Astrocyte (in vitro differentiated cells and primary cell): ENCODE measurements at regions not wholly inside any gene's neighbourhood (a gene's known extent, or its start where the extent isn't known, plus 50 kb on each side); places are given as distances from the start of the nearest gene placed in this dataset.

Experiments used
- DNase-seq: peaks from one replicate; pipeline ENCODE4 v3.0.0-alpha.2; 2010; ENCODE audit warnings: low read depth
- FAIRE-seq: peaks from 2 replicates; lab custom pipeline; 2011; peaks lifted over from hg19 to GRCh38; lab: Jason Lieb, UNC
- H2AFZ ChIP-seq: 2 replicates; pipeline ENCODE4 v1.6.0; 2012; ENCODE audit warnings: low read depth, low read length, inconsistent platforms
- H3K27ac ChIP-seq: 2 replicates; pipeline ENCODE4 v1.5.1; 2011; ENCODE audit warnings: low read depth, low read length, inconsistent platforms
- H3K27me3 ChIP-seq: 2 replicates; pipeline ENCODE4 v1.6.0; 2011; ENCODE audit warnings: low read length, inconsistent platforms; ENCODE audit not compliant: insufficient read depth
- H3K36me3 ChIP-seq: 2 replicates; pipeline ENCODE4 v1.5.1; 2011; ENCODE audit warnings: low read length, inconsistent platforms; ENCODE audit not compliant: insufficient read depth
- H3K4me1 ChIP-seq: 2 replicates; pipeline ENCODE4 v1.5.1; 2011; ENCODE audit warnings: low read length, inconsistent platforms; ENCODE audit not compliant: insufficient read depth
- H3K4me2 ChIP-seq: 2 replicates; pipeline ENCODE4 v1.6.0; 2012; ENCODE audit warnings: low read length, inconsistent platforms
- H3K4me3 ChIP-seq: 2 replicates; pipeline ENCODE4 v1.5.1; 2011; ENCODE audit warnings: low read depth, mild to moderate bottlenecking, low read length, inconsistent platforms; ENCODE audit not compliant: insufficient read depth
- H3K79me2 ChIP-seq: 2 replicates; pipeline ENCODE4 v1.6.0; 2012; ENCODE audit warnings: mild to moderate bottlenecking, low read length, inconsistent platforms; ENCODE audit not compliant: insufficient read depth
- H3K9ac ChIP-seq: 2 replicates; pipeline ENCODE4 v1.6.0; 2012; ENCODE audit warnings: mild to moderate bottlenecking, low read length, inconsistent platforms
- H3K9me3 ChIP-seq: 2 replicates; pipeline ENCODE4 v1.5.1; 2012; ENCODE audit warnings: low read depth, mild to moderate bottlenecking, low read length, inconsistent platforms; ENCODE audit not compliant: insufficient read depth
- H4K20me1 ChIP-seq: 2 replicates; pipeline ENCODE4 v1.6.0; 2012; ENCODE audit warnings: low read length, inconsistent platforms; ENCODE audit not compliant: insufficient read depth
- H3K27ac Mint-ChIP-seq: one replicate; pipeline ENCODE4 v1.8.0; 2021; ENCODE audit warnings: mild to moderate bottlenecking, mixed read lengths; ENCODE audit not compliant: unreplicated experiment
- H3K27me3 Mint-ChIP-seq: one replicate; pipeline ENCODE4 v1.8.0; 2021; ENCODE audit warnings: low read depth, mixed read lengths; ENCODE audit not compliant: unreplicated experiment
- H3K36me3 Mint-ChIP-seq: one replicate; pipeline ENCODE4 v1.8.0; 2021; ENCODE audit warnings: low read depth, mixed read lengths; ENCODE audit not compliant: unreplicated experiment
- H3K4me1 Mint-ChIP-seq: one replicate; pipeline ENCODE4 v1.8.0; 2021; ENCODE audit warnings: low read depth, mixed read lengths; ENCODE audit not compliant: unreplicated experiment
- H3K4me3 Mint-ChIP-seq: one replicate; pipeline ENCODE4 v1.8.0; 2021; ENCODE audit warnings: mild to moderate bottlenecking, moderate library complexity, mixed read lengths; ENCODE audit not compliant: unreplicated experiment
- H3K9me3 Mint-ChIP-seq: one replicate; pipeline ENCODE4 v1.8.0; 2021; ENCODE audit warnings: mild to moderate bottlenecking, mixed read lengths; ENCODE audit not compliant: unreplicated experiment
- EZH2 ChIP-seq: IDR thresholded peaks from 2 replicates; pipeline ENCODE4 v1.6.1; 2012; ENCODE audit warnings: mild to moderate bottlenecking, low read length, inconsistent platforms; ENCODE audit not compliant: insufficient read depth
- TF ChIP-seq, protein P1 (sequence below): IDR thresholded peaks from 2 replicates; pipeline ENCODE4 v1.5.1; 2011; ENCODE audit warnings: low read depth, mild to moderate bottlenecking, inconsistent platforms, low read length, moderate library complexity; ENCODE audit not compliant: insufficient read depth

DNA sequence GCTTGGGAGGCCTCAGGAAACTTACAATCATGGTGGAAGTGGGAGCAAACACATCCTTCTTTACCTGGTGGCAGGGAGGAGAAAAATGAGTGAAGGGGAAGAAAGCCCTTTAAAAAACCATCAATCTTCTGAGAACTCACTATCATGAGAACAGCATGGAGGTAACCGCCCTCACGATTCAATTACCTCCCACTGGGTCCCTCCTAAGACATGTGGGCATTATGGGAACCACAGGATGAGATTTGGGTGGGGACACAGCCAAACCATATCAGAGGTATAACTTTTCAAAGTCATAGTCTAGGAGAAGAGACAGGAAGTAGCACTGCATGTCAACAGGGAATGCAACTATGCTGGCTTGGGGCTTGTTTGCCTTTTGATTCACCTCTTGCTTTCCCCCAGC, 59.9 kb upstream of the DTNBP1 start:
- DNase-seq (no peak), FAIRE-seq (no peak)
- Mint-ChIP-seq H3K4me3 (no peak overlapping the region), H3K4me1 (no peaks in the 10 kb centered on the region), H3K9me3 (no peaks in the 10 kb centered on the region), H3K27me3 (no peaks in the 10 kb centered on the region), H3K36me3 (no peaks in the 10 kb centered on the region), H3K27ac (no peak overlapping the region)
- TF ChIP-seq EZH2: no peak
- TF ChIP-seq, protein P1, sequence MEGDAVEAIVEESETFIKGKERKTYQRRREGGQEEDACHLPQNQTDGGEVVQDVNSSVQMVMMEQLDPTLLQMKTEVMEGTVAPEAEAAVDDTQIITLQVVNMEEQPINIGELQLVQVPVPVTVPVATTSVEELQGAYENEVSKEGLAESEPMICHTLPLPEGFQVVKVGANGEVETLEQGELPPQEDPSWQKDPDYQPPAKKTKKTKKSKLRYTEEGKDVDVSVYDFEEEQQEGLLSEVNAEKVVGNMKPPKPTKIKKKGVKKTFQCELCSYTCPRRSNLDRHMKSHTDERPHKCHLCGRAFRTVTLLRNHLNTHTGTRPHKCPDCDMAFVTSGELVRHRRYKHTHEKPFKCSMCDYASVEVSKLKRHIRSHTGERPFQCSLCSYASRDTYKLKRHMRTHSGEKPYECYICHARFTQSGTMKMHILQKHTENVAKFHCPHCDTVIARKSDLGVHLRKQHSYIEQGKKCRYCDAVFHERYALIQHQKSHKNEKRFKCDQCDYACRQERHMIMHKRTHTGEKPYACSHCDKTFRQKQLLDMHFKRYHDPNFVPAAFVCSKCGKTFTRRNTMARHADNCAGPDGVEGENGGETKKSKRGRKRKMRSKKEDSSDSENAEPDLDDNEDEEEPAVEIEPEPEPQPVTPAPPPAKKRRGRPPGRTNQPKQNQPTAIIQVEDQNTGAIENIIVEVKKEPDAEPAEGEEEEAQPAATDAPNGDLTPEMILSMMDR: no peak
- Histone ChIP-seq H4K20me1 (no peaks in the 10 kb centered on the region), H3K4me1 (no peaks in the 10 kb centered on the region), H2AFZ (no peak overlapping the region), H3K9ac (no peak overlapping the region), H3K4me3 (no peak overlapping the region), H3K9me3 (no peaks in the 10 kb centered on the region), H3K36me3 (no peaks in the 10 kb centered on the region), H3K27ac (no peak overlapping the region), H3K79me2 (no peaks in the 10 kb centered on the region), H3K4me2 (no peak overlapping the region), H3K27me3 (no peaks in the 10 kb centered on the region)

DNA sequence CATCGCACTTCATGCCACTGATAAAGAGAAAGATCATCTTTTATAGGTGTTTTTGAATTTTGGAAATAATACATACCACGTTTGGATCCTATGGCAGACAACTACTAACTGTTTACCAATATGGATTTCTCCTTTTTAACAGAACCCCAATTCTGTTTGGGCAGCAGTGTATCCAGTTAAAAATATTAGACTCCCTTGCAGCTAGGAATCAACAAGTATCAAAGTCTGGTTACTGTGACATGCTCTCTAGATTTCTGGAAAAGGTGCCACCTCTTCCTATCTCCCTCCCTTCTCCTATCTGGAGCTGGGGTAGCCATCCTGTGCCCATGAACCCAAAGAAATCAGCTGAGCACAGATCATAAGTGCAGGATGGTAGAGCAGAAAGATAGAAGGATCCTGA, 54.1 kb upstream of the DTNBP1 start:
- H3K4me3 Mint-ChIP-seq: no peak overlapping the region
- Histone ChIP-seq H3K4me2 (no peak overlapping the region), H3K36me3 (no peaks in the 10 kb centered on the region), H3K27me3 (no peaks in the 10 kb centered on the region), H3K79me2 (no peaks in the 10 kb centered on the region), H3K9ac (no peak overlapping the region), H2AFZ (no peak overlapping the region), H3K4me1 (no peaks in the 10 kb centered on the region), H3K9me3 (no peaks in the 10 kb centered on the region), H3K27ac (no peak overlapping the region), H4K20me1 (no peaks in the 10 kb centered on the region), H3K4me3 (no peak overlapping the region)
- no peak overlapping the region for H3K27ac Mint-ChIP-seq
- TF ChIP-seq EZH2: no peak
- TF ChIP-seq, protein P1: no peak
- no peaks in the 10 kb centered on the region for H3K36me3 Mint-ChIP-seq
- H3K4me1 Mint-ChIP-seq: peaks cover 13% of the 10 kb centered on the region
- peaks cover 8% of the 10 kb centered on the region for H3K9me3 Mint-ChIP-seq
- H3K27me3 Mint-ChIP-seq: no peaks in the 10 kb centered on the region
- FAIRE-seq (no peak), DNase-seq (no peak)

DNA sequence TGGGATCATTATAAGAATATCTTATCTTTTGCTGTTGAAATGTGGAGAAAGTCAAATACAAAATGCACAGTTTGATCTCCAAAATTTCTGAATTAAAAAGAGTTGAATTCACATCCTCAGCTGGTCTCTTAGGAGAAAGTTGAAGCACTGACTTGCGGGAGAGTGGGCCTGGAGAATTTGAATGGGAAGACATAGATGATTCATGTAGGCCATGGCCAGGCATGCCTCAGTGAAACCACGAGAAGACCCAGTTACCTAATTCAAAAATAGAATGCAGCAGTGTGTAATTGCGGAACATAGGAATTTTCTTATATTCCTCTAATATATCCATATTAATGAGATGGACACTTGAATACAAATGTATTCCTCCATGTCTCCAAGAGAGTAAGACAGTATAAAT, 53.0 kb upstream of the DTNBP1 start:
- H3K27me3 ChIP-seq: no peaks in the 10 kb centered on the region
- no peak overlapping the region for H3K9ac ChIP-seq
- H3K79me2 ChIP-seq: no peaks in the 10 kb centered on the region
- Mint-ChIP-seq H3K9me3 (peaks cover 8% of the 10 kb centered on the region), H3K4me3 (no peak overlapping the region), H3K27me3 (no peaks in the 10 kb centered on the region), H3K27ac (peak overlapping the region; percentile 20), H3K36me3 (no peaks in the 10 kb centered on the region), H3K4me1 (peaks cover 13% of the 10 kb centered on the region)
- no peak overlapping the region for H3K4me2 ChIP-seq
- H2AFZ ChIP-seq: no peak overlapping the region
- no peak overlapping the region for H3K4me3 ChIP-seq
- no peaks in the 10 kb centered on the region for H4K20me1 ChIP-seq
- H3K4me1 ChIP-seq: no peaks in the 10 kb centered on the region
- H3K36me3 ChIP-seq: no peaks in the 10 kb centered on the region
- no peaks in the 10 kb centered on the region for H3K9me3 ChIP-seq
- H3K27ac ChIP-seq: no peak overlapping the region
- no peak for TF ChIP-seq EZH2
- TF ChIP-seq, protein P1: no peak
- DNase-seq (peak; percentile 4), FAIRE-seq (no peak)
